ENCODE measurements at regions not wholly inside any gene's neighbourhood (a gene's known extent, or its start where the extent isn't known, plus 50 kb on each side); places are given as distances from the start of the nearest gene placed in this dataset.

DNA sequence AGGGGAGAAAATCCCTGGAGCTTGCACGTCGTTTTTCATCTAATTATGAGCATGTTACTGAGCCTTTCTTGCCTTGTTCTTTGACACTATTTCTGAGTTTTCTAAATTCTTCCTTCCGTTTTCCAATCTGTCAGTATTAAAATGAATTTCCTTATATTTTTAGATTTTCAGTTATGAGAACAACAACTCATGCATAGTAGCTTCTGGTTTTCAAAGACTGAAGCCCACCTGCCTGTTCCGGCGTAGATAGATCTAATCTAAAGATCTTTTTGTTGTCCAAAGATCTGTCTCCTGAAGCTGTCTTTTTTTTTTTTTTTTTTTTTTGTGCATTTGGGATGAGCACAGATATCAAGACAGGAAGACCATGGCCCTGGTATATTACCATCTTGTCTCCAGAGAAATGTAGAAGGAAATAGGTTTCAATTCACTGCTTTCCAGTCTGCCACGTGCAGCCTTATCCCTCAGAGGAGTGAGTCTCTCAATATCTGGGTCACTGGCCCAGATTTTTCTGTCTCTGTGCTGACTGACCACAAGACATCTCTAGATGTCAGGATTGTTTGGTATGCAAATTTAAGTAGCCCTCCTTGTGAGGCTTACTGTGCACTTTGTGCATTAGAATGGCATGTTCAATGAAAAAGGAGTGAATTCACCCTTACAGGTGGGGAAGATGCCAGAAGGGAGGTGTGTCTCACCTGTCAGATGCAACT, 222.3 kb upstream of the TMC3 start:
- DNase-seq (ENCODE audit: low read depth in 3 of 3): no peak

DNA sequence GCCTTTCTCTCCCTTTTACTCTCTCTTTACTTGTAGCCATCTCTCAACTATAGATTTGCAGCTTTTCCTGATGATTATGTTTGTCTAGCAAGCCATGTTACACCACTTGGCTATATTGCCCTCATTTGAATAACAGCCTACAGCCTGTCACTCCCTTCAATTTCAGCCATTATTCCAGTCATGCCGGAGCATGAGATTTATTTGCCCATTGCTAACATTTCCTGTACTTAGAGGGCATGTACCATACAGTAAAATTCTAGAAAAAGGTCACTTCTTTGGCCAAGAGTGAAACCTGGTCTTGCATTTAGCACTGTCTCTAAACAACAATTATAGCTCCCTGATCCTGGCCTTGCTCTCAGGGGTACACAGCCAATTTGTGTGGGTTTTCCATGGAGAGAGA, 221.7 kb upstream of the TMC3 start:
- DNase-seq (ENCODE audit: low read depth in 3 of 3): no peak

- DNase-seq (ENCODE audit: low read depth in 3 of 3): no peak
Measured at GRCh38 chr15:81589671-81590070, 215.7 kb upstream of the TMC3 start.

DNA sequence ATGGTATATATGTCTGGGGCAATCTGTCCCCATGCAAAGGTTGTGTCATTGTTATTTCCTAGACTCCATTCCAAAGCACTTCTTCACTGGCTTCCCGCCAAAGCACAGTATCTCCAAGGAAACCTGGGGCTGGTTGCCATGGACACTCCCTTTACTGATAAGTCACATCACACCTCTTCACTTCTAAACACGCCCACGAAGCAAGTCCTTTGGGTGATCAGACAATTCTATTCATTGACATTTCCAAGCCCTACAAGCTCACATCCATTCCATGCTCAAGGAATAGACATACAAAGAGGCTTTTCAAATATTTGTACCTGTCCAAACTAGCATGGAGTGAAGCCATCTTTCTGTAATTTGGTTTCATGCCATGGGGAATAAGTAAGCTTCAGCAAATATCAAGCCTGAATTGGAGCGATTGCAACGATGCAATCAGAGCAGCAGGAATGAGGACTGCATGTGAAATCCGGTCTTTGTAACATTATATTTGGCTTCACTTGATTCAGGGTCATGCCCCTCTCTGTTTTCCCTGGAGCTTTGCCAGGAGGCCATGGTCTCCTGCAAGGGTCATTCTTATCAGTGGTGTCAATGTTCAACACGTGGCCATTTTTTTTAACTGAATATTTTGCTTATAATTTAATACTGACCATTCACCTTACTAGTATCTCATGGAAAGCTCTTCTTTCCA, 201.6 kb upstream of the TMC3 start:
- DNase-seq (ENCODE audit: low read depth in 3 of 3): no peak

GRCh38 chr15:81573098-81573746, 199.2 kb upstream of the TMC3 start:
- no peak for DNase-seq (ENCODE audit: low read depth in 3 of 3)

DNA sequence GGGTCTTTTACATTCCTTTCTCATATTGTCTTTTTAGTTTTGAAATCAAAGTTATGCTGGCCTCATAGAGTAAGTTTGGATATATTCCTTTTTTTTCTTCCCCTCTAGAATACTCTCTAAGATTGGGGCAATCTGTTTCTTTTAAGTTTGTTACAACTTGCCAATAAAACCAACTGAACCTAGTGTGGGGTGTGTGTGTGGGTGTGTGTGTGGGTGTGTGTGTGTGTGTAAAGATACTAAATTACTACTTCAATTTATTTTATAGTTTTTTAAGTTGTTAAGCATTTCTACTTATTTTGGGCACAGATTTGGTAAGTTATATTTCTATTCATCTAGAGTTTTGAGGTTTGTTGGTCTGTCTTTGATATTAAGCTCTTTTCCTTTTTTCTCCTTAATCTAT, 198.2 kb upstream of the TMC3 start:
- DNase-seq (ENCODE audit: low read depth in 3 of 3): no peak

DNA sequence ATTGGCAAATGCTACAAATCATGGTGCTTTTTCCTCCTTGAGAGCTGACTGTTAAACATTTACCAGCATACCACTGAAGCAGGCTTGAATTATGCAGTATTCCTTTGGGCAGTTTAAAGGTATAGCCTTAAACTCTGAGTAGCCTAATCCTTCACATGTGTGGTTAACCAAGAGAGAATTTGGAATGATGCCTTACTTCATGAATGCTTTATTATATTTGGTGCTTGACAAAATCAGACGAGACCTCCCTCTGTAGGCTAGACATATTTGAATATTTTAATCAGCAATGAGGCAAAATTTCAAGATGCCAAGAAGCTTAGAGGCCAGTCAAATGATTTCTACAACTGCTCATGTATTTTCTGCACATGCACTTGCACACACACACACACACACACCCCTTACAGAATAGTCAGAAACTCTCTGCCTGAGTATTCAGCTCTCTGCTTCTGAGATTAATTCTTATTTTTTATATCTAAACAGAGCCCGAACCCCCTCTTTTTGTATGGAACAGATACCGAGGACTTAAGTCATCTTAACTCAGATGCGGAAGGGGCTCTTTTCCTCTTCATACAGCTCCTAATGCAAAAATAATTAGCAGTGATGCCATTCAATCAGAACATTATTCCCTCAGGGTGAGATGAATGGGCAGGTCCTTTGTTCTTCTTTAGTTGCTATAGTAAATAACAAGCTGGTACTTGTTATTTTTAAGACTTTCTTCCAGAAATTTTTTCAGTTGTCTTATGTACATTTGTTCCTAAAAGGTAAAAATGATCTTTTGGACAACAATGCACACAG, 195.5 kb upstream of the TMC3 start:
- DNase-seq (ENCODE audit: low read depth in 3 of 3): no peak

DNA sequence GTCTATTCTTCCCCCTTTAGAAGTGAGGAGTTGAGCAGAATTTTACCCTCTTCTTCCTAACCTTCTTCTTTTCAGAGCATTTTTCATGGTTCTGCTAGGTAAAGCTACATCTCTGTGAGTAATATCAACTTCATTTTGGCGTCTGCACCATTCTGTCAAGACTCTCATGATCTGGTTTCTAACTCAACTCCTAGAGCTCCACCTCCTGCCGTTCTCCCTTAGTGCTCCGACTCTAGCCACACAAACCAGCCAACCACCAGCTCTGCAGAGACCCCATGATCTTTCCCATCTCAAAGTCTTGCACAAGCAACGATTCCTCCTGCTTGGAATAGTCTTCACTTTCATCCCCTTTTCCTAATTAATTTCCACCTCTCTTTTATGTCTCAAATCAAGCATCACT, 193.9 kb upstream of the TMC3 start:
- no peak for DNase-seq (ENCODE audit: low read depth in 3 of 3)

- no peak for DNase-seq (ENCODE audit: low read depth in 3 of 3)
Measured at GRCh38 chr15:81562986-81563385, 189.0 kb upstream of the TMC3 start.

GRCh38 chr15:81560405-81560804, 186.4 kb upstream of the TMC3 start:
- DNase-seq (ENCODE audit: low read depth in 3 of 3): no peak

GRCh38 chr15:81558056-81558455, 184.0 kb upstream of the TMC3 start:
- no peak for DNase-seq (ENCODE audit: low read depth in 3 of 3)

- no peak for DNase-seq (ENCODE audit: low read depth in 3 of 3)
Measured at GRCh38 chr15:81555346-81555745, 181.3 kb upstream of the TMC3 start.

- DNase-seq (ENCODE audit: low read depth in 3 of 3): no peak
Measured at GRCh38 chr15:81548365-81549130, 174.5 kb upstream of the TMC3 start.

DNA sequence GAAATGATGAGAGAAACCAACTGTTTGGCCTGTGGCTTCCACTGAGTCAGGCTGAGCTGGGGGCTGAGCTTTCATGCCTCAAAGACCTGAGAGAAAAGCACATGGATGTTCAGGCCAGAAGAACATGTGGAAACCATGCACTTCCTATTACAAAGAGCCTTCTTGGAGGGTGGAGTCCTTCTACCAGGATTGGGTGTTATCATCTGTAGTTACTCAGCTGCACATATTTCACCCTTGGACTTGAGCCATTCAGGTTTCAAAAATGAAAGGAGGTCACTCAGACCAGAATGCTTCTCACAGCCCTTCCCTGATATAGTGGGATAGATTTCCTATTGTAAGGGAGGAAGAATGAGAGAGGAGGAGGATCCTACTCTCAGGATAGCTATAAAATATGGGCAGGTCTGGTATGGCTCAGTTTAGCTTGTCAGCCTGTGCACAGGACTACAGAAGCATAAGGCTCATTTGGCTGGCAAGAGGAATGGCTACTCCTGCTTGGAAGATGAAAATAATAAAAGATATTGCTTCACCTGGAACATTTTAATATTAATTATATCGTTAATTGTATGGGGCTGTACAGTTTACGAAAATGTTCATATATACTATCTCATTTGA, 173.6 kb upstream of the TMC3 start:
- DNase-seq (ENCODE audit: low read depth in 3 of 3): no peak

DNA sequence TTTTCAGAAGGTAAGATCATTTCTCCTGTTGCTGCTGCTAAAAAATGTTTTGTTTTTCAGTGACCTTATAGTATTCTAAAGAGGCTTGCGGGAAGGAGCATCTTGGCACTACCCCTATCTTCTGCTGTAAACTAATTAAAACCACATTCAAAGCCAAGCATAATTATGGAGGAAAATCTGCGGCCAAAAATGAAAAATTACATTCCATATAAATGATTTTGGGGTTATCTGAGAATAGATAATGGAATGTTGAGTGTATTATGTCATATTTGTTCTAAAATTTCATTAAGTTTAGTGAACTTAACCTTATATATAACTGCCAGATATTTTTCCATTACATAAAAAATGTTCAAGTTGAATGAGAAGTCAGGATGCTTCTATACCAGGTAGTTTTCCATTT, 170.4 kb upstream of the TMC3 start:
- no peak for DNase-seq (ENCODE audit: low read depth in 3 of 3)

- no peak for DNase-seq (ENCODE audit: low read depth in 3 of 3)
Measured at GRCh38 chr15:81540909-81541308, 166.9 kb upstream of the TMC3 start.

DNA sequence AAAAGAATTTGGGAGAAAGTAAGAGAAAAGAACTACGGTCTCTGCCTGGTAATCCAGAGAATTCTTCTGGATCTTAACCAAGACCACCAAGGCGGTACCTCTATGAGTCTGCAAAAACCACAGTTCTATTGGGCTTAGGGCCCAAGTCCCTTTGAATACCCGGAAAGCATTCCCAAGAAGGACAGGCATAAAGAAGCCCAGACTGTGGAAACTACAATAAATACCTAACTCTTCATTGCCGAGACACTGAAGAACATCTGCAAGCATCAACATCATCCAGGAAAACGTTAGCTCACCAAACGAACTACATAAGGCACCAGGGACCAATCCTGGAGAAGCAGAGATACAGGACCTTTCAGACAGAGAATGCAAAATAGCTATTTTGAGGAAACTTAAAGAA, 162.3 kb upstream of the TMC3 start:
- no peak for DNase-seq (ENCODE audit: low read depth in 3 of 3)

DNA sequence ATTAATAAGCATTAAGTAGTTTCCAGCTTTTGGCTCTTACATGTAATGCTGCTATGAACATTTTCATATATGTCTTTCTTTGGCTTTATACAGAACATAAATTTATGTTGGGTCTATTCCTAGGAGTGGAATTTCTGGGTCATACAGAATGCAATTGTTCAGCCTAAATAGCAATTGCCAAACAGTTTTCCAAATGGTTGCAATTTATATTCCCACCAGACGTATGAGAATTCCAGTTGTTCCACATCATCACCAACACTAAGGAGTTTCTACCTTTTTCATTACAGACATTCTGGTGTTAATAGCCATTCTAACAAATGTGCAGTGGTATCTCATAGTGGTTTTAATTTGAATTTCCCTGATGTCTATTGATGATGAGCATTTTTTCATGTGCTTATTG, 160.1 kb upstream of the TMC3 start:
- no peak for DNase-seq (ENCODE audit: low read depth in 3 of 3)

DNA sequence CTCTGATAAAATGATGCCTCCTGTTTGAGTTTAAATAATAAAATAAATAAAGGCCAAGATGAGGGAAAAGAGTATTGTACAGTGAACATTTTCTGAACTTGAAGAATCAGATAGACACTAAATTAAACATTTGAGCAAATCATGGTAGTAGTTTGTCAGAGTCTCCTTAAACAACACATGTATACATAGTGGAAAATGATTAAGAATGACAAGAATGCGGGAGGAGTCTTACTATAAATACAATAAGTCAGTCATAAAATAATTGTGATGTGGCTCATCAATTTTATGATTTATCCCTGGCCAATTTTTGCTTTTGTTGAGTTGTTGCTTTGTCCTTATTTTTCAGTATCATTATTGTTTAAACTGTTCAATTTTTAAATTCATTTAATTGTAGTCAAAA, 158.0 kb upstream of the TMC3 start:
- no peak for DNase-seq (ENCODE audit: low read depth in 3 of 3)

DNA sequence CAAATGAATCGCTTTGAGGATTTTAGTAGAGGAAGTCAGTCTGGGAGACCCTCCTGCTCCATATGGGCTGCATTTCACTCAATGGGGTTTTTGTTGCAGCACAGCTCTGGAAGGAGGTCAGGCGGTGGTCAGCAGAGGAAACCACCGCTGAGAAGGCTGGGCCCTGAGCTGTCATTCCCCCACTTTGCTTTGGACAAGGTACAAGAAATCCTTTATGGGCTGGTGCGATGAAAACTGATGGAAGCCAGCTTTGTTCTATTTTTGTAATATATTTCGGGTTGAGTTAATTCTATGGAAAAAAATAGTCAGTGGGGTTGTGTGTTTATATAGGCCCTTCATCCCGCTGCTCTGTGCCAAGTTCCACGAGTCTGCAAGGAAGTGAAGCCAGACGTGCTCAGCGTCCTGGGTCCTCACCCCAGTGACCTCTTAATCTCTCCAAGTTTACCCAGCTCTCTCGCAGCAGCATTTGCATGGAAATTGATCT, 157.1 kb upstream of the TMC3 start:
- DNase-seq (ENCODE audit: low read depth in 3 of 3): no peak

- DNase-seq (ENCODE audit: low read depth in 3 of 3): no peak
Measured at GRCh38 chr15:81530271-81530691, 156.3 kb upstream of the TMC3 start.
